Stimulated activated CD4-positive, alpha-beta T cell treated with anti-CD3 and anti-CD28 coated beads, Interleukin-4, amount 100 ng/mL, for 4 hours (primary cell): ENCODE measurements at regions not wholly inside any gene's neighbourhood (a gene's known extent, or its start where the extent isn't known, plus 50 kb on each side); places are given as distances from the start of the nearest gene placed in this dataset.

Experiments
- DNase-seq, 2 experiments: peaks; one replicate each; pipeline ENCODE4 v3.0.0-alpha.2; 2020

- no peak for DNase-seq
Measured at GRCh38 chr13:59519819-59520218, 643.9 kb downstream of the DIAPH3 start.

GRCh38 chr13:59521549-59521948 lies 642.2 kb downstream of the DIAPH3 start:
- DNase-seq: no peak

- DNase-seq: no peak
Measured at GRCh38 chr13:59522652-59523051, 641.1 kb downstream of the DIAPH3 start.

- DNase-seq: no peak
Measured at GRCh38 chr13:59527500-59527899, 636.2 kb downstream of the DIAPH3 start.

GRCh38 chr13:59531571-59532091 lies 632.1 kb downstream of the DIAPH3 start:
- peak in 1 of 2 experiments; percentile 3 for DNase-seq

GRCh38 chr13:59532405-59532804 lies 631.3 kb downstream of the DIAPH3 start:
- no peak for DNase-seq

- DNase-seq: no peak
Measured at GRCh38 chr13:59533561-59534555, 629.9 kb downstream of the DIAPH3 start.

GRCh38 chr13:59534806-59535205 lies 628.9 kb downstream of the DIAPH3 start:
- no peak for DNase-seq

GRCh38 chr13:59537500-59537899 lies 626.2 kb downstream of the DIAPH3 start:
- DNase-seq: no peak

- DNase-seq: no peak
Measured at GRCh38 chr13:59538512-59538911, 625.2 kb downstream of the DIAPH3 start.

GRCh38 chr13:59542303-59542702 lies 621.4 kb downstream of the DIAPH3 start:
- DNase-seq: no peak

- DNase-seq: no peak
Measured at GRCh38 chr13:59543418-59543817, 620.3 kb downstream of the DIAPH3 start.

GRCh38 chr13:59545007-59545406 lies 618.7 kb downstream of the DIAPH3 start:
- DNase-seq: no peak

GRCh38 chr13:59546178-59546577 lies 617.5 kb downstream of the DIAPH3 start:
- DNase-seq: no peak

GRCh38 chr13:59547950-59548349 lies 615.8 kb downstream of the DIAPH3 start:
- no peak for DNase-seq

GRCh38 chr13:59562924-59563323 lies 600.8 kb downstream of the DIAPH3 start:
- no peak for DNase-seq

- DNase-seq: no peak
Measured at GRCh38 chr13:59566561-59566960, 597.2 kb downstream of the DIAPH3 start.

- no peak for DNase-seq
Measured at GRCh38 chr13:59568306-59568705, 595.4 kb downstream of the DIAPH3 start.

GRCh38 chr13:59570204-59570603 lies 593.5 kb downstream of the DIAPH3 start:
- DNase-seq: no peak

GRCh38 chr13:59584101-59584500 lies 579.6 kb downstream of the DIAPH3 start:
- no peak for DNase-seq

- no peak for DNase-seq
Measured at GRCh38 chr13:59584761-59585670, 578.7 kb downstream of the DIAPH3 start.

- no peak for DNase-seq
Measured at GRCh38 chr13:59587030-59587429, 576.7 kb downstream of the DIAPH3 start.
